HL-60 (cell line): ENCODE measurements at regions not wholly inside any gene's neighbourhood (a gene's known extent, or its start where the extent isn't known, plus 50 kb on each side); places are given as distances from the start of the nearest gene placed in this dataset. TPM values are rescaled to one million over a fixed set of nuclear protein-coding genes. Genes with fewer than 3 reads are reported as not detected.
"Not testable (repeated sequence)": the region's sequence is repeated elsewhere in the genome, so short reads cannot be mapped to it uniquely, and the experiment has no call there.

Experiments used
- DNase-seq, 2 experiments: peaks; one replicate each; pipeline ENCODE4 v3.0.0-alpha.2; 2010 to 2020; ENCODE audit warnings: low read depth in 1 of 2, low spot score in 1 of 2
- H3K27ac ChIP-seq: fragments of 250-450 bp; sonication (Bioruptor Pico); replicated peaks from 2 replicates; pipeline ENCODE4 v1.5.1; 2020; ENCODE audit warnings: mild to moderate bottlenecking, moderate library complexity
- H3K27me3 ChIP-seq: fragments of 250-450 bp; sonication (Bioruptor Pico); 2 replicates; pipeline ENCODE4 v1.5.1; 2021; ENCODE audit warnings: mild to moderate bottlenecking, moderate library complexity; ENCODE audit not compliant: insufficient read depth, poor library complexity, severe bottlenecking
- H3K4me3 ChIP-seq: replicated peaks from 2 replicates; pipeline ENCODE4 v1.5.1; 2011; ENCODE audit warnings: mild to moderate bottlenecking, control low read depth, low read length; ENCODE audit not compliant: insufficient read depth
- GABPA ChIP-seq: IDR thresholded peaks from 2 replicates; pipeline ENCODE4 v1.6.1; 2012; ENCODE audit warnings: low read depth
- POLR2AphosphoS5 ChIP-seq: IDR thresholded peaks from 2 replicates; pipeline ENCODE4 v1.6.1; 2012; ENCODE audit warnings: low read depth
- SPI1 ChIP-seq: IDR thresholded peaks from 2 replicates; pipeline ENCODE4 v1.6.1; 2012; ENCODE audit warnings: low read depth, mild to moderate bottlenecking, borderline replicate concordance
- microRNA-seq: library from miRNA; unstranded; fragments of <30 nt; microRNA quantifications from one replicate; pipeline ENCODE4, GENCODE V29; 2018
- TF ChIP-seq, protein P1 (sequence below): IDR thresholded peaks from one replicate; pipeline ENCODE4 v1.5.1; 2011; ENCODE audit warnings: low read length, control low read depth, inconsistent platforms; ENCODE audit not compliant: insufficient read depth
- TF ChIP-seq, protein P2 (sequence below): IDR thresholded peaks from 2 replicates; pipeline ENCODE4 v1.6.1; 2012; ENCODE audit warnings: low read depth; ENCODE audit not compliant: insufficient replicate concordance

DNA sequence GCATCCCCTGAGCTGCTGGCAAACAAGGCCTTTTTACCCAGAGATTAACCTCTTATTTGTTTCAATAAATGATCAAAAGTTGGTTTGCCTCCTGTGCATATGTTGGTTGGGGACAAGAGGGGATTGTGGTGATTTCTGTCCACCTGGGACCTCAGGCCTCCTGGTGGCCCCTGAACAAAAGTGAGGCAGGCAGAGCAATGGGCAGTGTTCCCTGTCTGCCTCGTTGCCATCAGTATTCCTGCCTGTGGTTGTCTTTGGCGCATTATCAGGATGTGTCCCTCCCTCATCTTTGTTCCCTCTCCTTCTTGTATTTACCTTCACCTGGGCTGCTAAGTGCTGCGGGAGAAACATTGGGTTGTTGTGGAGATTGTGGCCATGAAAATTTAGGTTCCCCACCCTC, 65.3 kb upstream of the DRD5 start:
- Histone ChIP-seq H3K27ac (no peak overlapping the region), H3K4me3 (no peak overlapping the region), H3K27me3 (no peaks in the 10 kb centered on the region)
- no peak for TF ChIP-seq SPI1
- TF ChIP-seq, protein P1, sequence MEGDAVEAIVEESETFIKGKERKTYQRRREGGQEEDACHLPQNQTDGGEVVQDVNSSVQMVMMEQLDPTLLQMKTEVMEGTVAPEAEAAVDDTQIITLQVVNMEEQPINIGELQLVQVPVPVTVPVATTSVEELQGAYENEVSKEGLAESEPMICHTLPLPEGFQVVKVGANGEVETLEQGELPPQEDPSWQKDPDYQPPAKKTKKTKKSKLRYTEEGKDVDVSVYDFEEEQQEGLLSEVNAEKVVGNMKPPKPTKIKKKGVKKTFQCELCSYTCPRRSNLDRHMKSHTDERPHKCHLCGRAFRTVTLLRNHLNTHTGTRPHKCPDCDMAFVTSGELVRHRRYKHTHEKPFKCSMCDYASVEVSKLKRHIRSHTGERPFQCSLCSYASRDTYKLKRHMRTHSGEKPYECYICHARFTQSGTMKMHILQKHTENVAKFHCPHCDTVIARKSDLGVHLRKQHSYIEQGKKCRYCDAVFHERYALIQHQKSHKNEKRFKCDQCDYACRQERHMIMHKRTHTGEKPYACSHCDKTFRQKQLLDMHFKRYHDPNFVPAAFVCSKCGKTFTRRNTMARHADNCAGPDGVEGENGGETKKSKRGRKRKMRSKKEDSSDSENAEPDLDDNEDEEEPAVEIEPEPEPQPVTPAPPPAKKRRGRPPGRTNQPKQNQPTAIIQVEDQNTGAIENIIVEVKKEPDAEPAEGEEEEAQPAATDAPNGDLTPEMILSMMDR, result no peak
- TF ChIP-seq GABPA, result no peak
- TF ChIP-seq, protein P2, sequence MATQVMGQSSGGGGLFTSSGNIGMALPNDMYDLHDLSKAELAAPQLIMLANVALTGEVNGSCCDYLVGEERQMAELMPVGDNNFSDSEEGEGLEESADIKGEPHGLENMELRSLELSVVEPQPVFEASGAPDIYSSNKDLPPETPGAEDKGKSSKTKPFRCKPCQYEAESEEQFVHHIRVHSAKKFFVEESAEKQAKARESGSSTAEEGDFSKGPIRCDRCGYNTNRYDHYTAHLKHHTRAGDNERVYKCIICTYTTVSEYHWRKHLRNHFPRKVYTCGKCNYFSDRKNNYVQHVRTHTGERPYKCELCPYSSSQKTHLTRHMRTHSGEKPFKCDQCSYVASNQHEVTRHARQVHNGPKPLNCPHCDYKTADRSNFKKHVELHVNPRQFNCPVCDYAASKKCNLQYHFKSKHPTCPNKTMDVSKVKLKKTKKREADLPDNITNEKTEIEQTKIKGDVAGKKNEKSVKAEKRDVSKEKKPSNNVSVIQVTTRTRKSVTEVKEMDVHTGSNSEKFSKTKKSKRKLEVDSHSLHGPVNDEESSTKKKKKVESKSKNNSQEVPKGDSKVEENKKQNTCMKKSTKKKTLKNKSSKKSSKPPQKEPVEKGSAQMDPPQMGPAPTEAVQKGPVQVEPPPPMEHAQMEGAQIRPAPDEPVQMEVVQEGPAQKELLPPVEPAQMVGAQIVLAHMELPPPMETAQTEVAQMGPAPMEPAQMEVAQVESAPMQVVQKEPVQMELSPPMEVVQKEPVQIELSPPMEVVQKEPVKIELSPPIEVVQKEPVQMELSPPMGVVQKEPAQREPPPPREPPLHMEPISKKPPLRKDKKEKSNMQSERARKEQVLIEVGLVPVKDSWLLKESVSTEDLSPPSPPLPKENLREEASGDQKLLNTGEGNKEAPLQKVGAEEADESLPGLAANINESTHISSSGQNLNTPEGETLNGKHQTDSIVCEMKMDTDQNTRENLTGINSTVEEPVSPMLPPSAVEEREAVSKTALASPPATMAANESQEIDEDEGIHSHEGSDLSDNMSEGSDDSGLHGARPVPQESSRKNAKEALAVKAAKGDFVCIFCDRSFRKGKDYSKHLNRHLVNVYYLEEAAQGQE, result no peak
- no peak for TF ChIP-seq POLR2AphosphoS5
- no peak for DNase-seq

DNA sequence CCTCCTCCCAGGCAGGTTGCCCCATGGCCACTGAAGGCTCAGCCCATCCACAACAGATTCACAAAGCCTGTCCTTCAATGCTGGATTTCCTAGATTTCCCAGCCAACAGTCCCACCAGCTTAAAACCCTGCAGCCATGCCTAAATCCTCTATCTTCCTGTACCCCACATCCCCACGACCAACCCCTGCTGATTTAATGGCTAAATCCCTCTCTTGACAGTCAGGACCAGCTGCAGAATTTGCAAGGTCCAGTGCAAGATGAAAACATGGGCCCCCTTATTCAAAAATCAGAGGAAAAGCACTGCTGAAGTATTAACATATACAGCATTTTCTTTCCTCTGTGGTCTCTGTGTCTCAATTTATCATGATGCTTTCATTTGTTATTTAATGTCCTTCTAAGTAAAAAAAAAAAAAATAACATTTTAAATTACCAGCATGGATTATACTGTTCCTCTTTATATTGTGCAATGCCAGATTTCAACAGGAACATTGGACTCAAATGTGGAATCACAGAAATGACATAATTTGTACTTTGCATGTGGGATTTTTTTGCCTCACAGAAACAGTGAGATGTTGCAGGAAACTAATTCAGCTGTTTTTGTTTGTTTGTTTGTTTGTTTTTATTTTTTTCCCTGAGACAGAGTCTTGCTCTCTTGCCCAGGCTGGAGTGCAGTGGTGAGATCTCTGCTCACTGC, 63.0 kb upstream of the DRD5 start:
- H3K27me3 ChIP-seq, H3K27ac ChIP-seq, H3K4me3 ChIP-seq, DNase-seq: not testable (repeated sequence)

DNA sequence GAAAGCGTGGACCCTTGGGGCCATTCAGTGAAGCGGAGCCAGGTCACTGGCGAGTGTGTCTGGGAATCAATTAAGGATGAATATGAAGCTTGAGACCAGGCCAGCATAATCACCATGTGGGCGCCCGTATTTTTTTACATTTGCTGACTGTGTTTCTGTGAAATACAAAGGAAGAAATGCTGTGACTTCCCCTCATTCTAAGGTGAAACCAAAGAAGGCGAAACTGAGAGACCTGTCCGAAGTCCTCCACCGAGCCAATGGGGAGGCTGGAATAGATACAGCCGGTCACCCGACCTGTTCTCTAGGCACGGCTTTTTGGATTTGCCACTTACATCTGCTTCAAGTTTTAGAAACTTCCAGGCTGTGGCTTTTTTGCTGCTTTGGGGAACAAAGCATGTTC, 59.3 kb upstream of the DRD5 start:
- not testable (repeated sequence) for H3K4me3 ChIP-seq, DNase-seq, H3K27ac ChIP-seq, H3K27me3 ChIP-seq

Small RNA genes in the stretch of these regions (microRNA-seq; reads per million reads assigned to microRNA genes)
- gene MIR548I2, result not detected
